Motor neuron (in vitro differentiated cells): ENCODE measurements at regions not wholly inside any gene's neighbourhood (a gene's known extent, or its start where the extent isn't known, plus 50 kb on each side); places are given as distances from the start of the nearest gene placed in this dataset.
"Not testable (repeated sequence)": the region's sequence is repeated elsewhere in the genome, so short reads cannot be mapped to it uniquely, and the experiment has no call there.

ENCODE experiments used
- ATAC-seq, 8 experiments: fragments of 200-7000 bp; cut with Tn5 transposase; replicated peaks in 6 of 8; 2 replicates each; pipeline ENCODE4 v1.8.0; 2021; ENCODE audit warnings: mild to moderate bottlenecking in 8 of 8, moderate library complexity in 8 of 8
- H3K27ac ChIP-seq, 2 donors: fragments of 250-450 bp; sonication (Bioruptor Pico); 2 replicates each; pipeline ENCODE4 v1.9.0; 2021; ENCODE audit warnings: antibody characterized with exemption in 2 of 2, mild to moderate bottlenecking in 2 of 2, moderate library complexity in 1 of 2
- H3K4me1 ChIP-seq, 2 donors: fragments of 250-450 bp; sonication (Bioruptor Pico); replicated peaks in 1 of 2; 2 replicates each; pipeline ENCODE4 v1.6.1; 2021; ENCODE audit warnings: antibody characterized with exemption in 2 of 2, mild to moderate bottlenecking in 2 of 2, moderate library complexity in 1 of 2
- H3K4me3 ChIP-seq, 5 donors: fragments of 250-450 bp; sonication (Bioruptor Pico); 2 replicates each; pipeline ENCODE4 v1.9.0; 2021; ENCODE audit warnings: antibody characterized with exemption in 5 of 5, mild to moderate bottlenecking in 5 of 5, moderate library complexity in 4 of 5
- WGBS, 10 experiments: fragments of 450-650 bp; shearing (Covaris generic); methylation state at CpG; one replicate each; pipeline ENCODE4 v1.0.0; 2022; 5-methylcytosine and 5-hydroxymethylcytosine counted together
- in situ Hi-C, 9 experiments: fragments of 400-800 bp; cut with MboI; loops; one replicate each; pipeline ENCODE4 v1.15.0; 2021; ENCODE audit warnings: low sequenced_read_pairs in 9 of 9, low pct_unique_long_range_greater_than_20kb in 2 of 9; ENCODE audit not compliant: unreplicated experiment in 9 of 9

- WGBS, 10 experiments, result 17 to 100% (median 58%) methylated on average over 1 to 3 of the region's 3 CpGs; no CpG with 5 or more reads in 4 of the 10 experiments
- ATAC-seq, result no peak
- H3K4me1 ChIP-seq, result no peaks in the 10 kb centered on the region
- in situ Hi-C loops, result no loop called here
- H3K27ac ChIP-seq, result no peak overlapping the region
- H3K4me3 ChIP-seq, result no peak overlapping the region
Observed at GRCh38 chr4:85113706-85114105, 147.2 kb upstream of the WDFY3 start.

- no peak overlapping the region for H3K27ac ChIP-seq
- H3K4me3 ChIP-seq, result no peak overlapping the region
- H3K4me1 ChIP-seq, result no peaks in the 10 kb centered on the region
- WGBS, 10 experiments, result 0 to 83% (median 55%) methylated on average over 1 to 3 of the region's 3 CpGs; no CpG with 5 or more reads in 1 of the 10 experiments
- ATAC-seq, result no peak
- in situ Hi-C loops, result no loop called here
Observed at GRCh38 chr4:85114526-85114925, 148.0 kb upstream of the WDFY3 start.

- Histone ChIP-seq H3K4me3 (no peak overlapping the region), H3K27ac (no peak overlapping the region), H3K4me1 (no peaks in the 10 kb centered on the region)
- in situ Hi-C loops, result no loop called here
- no peak for ATAC-seq
Observed at GRCh38 chr4:85116008-85116407, 149.5 kb upstream of the WDFY3 start.

- Histone ChIP-seq H3K4me1 (no peaks in the 10 kb centered on the region), H3K4me3 (no peak overlapping the region), H3K27ac (no peak overlapping the region)
- WGBS, 10 experiments, result 0 to 14% (median 0%) methylated on average over 1 of the region's 1 CpG; no CpG with 5 or more reads in 2 of the 10 experiments
- peak in 2 of 8 experiments; percentile 46 to 79 for ATAC-seq
- in situ Hi-C loops, result loop anchor here in 2 of 9 experiments (25.0 kb wide), 1 partner anchor 612 kb away; no protein-coding TSS in a partner anchor
Observed at GRCh38 chr4:85125688-85126087, 159.2 kb upstream of the WDFY3 start.

GRCh38 chr4:85126991-85127591 lies 160.6 kb upstream of the WDFY3 start:
- ATAC-seq, result no peak
- H3K27ac ChIP-seq, result no peak overlapping the region
- 60 to 100% (median 92%) methylated on average over 1 to 6 of the region's 6 CpGs for WGBS, 10 experiments
- H3K4me1 ChIP-seq, result no peaks in the 10 kb centered on the region
- in situ Hi-C loops, result loop anchor here in 2 of 9 experiments (25.0 kb wide), 1 partner anchor 610 kb away; no protein-coding TSS in a partner anchor
- no peak overlapping the region for H3K4me3 ChIP-seq

- in situ Hi-C loops, result loop anchor here in 2 of 9 experiments (25.0 kb wide), 1 partner anchor 610 kb away; no protein-coding TSS in a partner anchor
- no peaks in the 10 kb centered on the region for H3K4me1 ChIP-seq
- WGBS, 10 experiments, result 29 to 100% (median 51%) methylated on average over 1 to 10 of the region's 10 CpGs; no CpG with 5 or more reads in 1 of the 10 experiments
- no peak overlapping the region for H3K4me3 ChIP-seq
- H3K27ac ChIP-seq, result no peak overlapping the region
- peak in 4 of 8 experiments; percentile 42 to 88 (median 84) for ATAC-seq
Observed at GRCh38 chr4:85127653-85128052, 161.2 kb upstream of the WDFY3 start.

GRCh38 chr4:85128246-85129204 lies 162.0 kb upstream of the WDFY3 start:
- Histone ChIP-seq H3K27ac (no peak overlapping the region), H3K4me1 (no peaks in the 10 kb centered on the region), H3K4me3 (no peak overlapping the region)
- ATAC-seq, result no peak
- in situ Hi-C loops, result loop anchor here in 2 of 9 experiments (25.0 kb wide), 1 partner anchor 609 kb away; no protein-coding TSS in a partner anchor
- 53 to 92% (median 74%) methylated on average over 2 to 12 of the region's 18 CpGs; no CpG with 5 or more reads in 3 of the 10 experiments for WGBS, 10 experiments

- ATAC-seq, H3K27ac ChIP-seq, H3K4me1 ChIP-seq, H3K4me3 ChIP-seq: not testable (repeated sequence)
- in situ Hi-C loops, result loop anchor here in 2 of 9 experiments (25.0 kb wide), 1 partner anchor 608 kb away; no protein-coding TSS in a partner anchor
- 0 to 50% (median 47%) methylated on average over 1 to 3 of the region's 5 CpGs; no CpG with 5 or more reads in 7 of the 10 experiments for WGBS, 10 experiments
Observed at GRCh38 chr4:85129354-85130125, 163.1 kb upstream of the WDFY3 start.

GRCh38 chr4:85132117-85132516 lies 165.6 kb upstream of the WDFY3 start:
- in situ Hi-C loops, result loop anchor here in 2 of 9 experiments (25.0 kb wide), 1 partner anchor 605 kb away; no protein-coding TSS in a partner anchor
- Histone ChIP-seq H3K4me1 (no peaks in the 10 kb centered on the region), H3K27ac (no peak overlapping the region), H3K4me3 (no peak overlapping the region)
- ATAC-seq, result no peak

- Histone ChIP-seq H3K4me3 (no peak overlapping the region), H3K4me1 (no peaks in the 10 kb centered on the region), H3K27ac (no peak overlapping the region)
- peak in 1 of 8 experiments; percentile 43 for ATAC-seq
- WGBS, 10 experiments, result 0 to 100% (median 86%) methylated on average over 1 to 2 of the region's 2 CpGs; no CpG with 5 or more reads in 1 of the 10 experiments
- in situ Hi-C loops, result loop anchor here in 2 of 9 experiments (25.0 kb wide), 1 partner anchor 605 kb away; no protein-coding TSS in a partner anchor
Observed at GRCh38 chr4:85132570-85132969, 166.1 kb upstream of the WDFY3 start.

- not testable (repeated sequence) for ATAC-seq, H3K27ac ChIP-seq, H3K4me1 ChIP-seq, H3K4me3 ChIP-seq
- WGBS, 10 experiments, result no CpG with 5 or more reads among the region's 3 CpGs
- in situ Hi-C loops, result loop anchor here in 3 of 9 experiments (10.0 to 25.0 kb wide), 2 partner anchors 598 to 605 kb away; no protein-coding TSS in a partner anchor
Observed at GRCh38 chr4:85139749-85140148, 173.3 kb upstream of the WDFY3 start.

GRCh38 chr4:85142451-85142850 lies 176.0 kb upstream of the WDFY3 start:
- in situ Hi-C loops, result loop anchor here in 3 of 9 experiments (10.0 to 25.0 kb wide), 2 partner anchors 595 to 602 kb away; no protein-coding TSS in a partner anchor
- H3K4me3 ChIP-seq, result no peak overlapping the region
- H3K4me1 ChIP-seq, result no peaks in the 10 kb centered on the region
- H3K27ac ChIP-seq, result no peak overlapping the region
- ATAC-seq, result no peak
- 43 to 92% (median 83%) methylated on average over 2 of the region's 2 CpGs; no CpG with 5 or more reads in 1 of the 10 experiments for WGBS, 10 experiments
